AML-193 (cell line): ENCODE measurements at regions not wholly inside any gene's neighbourhood (a gene's known extent, or its start where the extent isn't known, plus 50 kb on each side); places are given as distances from the start of the nearest gene placed in this dataset.
"Not testable (repeated sequence)": the region's sequence is repeated elsewhere in the genome, so short reads cannot be mapped to it uniquely, and the experiment has no call there.

Experiments
- DNase-seq, 2 experiments: peaks; one replicate each; lab custom pipeline; 2025; lab: John Stamatoyannopoulos, UW

- DNase-seq = no peak
Observed at GRCh38 chr4:1561286-1561990, 122.7 kb downstream of the FAM53A start.

GRCh38 chr4:1559896-1560650, 124.0 kb downstream of the FAM53A start:
- DNase-seq = no peak

- DNase-seq = no peak
Observed at GRCh38 chr4:1558205-1558604, 125.9 kb downstream of the FAM53A start.

GRCh38 chr4:1557221-1557597, 126.9 kb downstream of the FAM53A start:
- no peak for DNase-seq

DNA sequence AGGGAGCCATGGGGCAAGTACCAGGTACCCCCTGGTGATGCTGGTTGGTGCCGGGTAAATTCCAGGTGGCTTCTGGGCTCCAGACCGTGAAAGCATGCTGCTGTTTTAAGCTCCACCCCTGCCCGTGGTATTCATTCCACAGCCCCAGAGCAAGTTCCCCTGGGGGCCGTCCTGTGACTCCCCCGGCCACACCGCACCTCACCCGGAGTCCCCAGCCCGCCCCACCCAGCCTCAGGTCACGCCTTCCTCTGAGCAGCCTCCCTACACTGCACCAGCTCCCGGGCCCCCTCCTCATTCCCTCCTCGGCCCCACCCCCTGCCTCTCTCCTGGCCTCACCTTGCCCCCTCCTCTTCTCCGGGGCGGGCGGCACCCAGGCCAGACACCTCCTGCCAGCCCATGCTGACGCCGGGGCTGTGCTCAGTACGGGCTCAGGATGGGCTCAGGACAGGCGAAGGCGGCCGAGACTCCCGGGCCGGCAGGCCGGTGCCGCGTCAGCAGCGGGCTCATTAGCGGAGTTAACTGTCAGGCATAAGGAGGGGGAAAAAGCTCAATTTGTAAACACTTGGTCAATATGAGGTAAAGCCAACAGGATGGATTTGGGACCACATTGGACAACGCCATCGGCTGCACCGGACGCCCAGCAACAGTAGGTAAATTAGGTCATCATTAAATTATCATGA, 127.4 kb downstream of the FAM53A start:
- DNase-seq = no peak

DNA sequence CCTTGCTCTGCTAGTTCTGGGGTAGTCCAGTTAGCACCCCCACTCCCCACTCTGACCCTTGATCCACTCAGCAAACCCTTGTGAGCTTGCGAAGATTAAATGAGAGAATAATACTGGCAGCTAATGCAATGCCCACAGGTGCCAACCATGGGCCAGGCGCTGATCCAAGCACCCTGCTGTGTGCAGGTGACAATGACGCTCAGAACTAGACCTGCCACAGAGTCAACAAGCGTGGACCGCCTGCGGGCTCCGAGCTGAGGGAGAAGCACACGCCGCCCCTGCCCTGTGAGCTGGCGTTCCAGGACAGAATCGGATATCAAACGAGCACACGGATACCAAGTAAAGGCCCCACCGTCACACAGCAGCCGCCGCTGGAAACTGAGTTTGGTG, 129.2 kb downstream of the FAM53A start:
- no peak for DNase-seq

- DNase-seq = no peak
Observed at GRCh38 chr4:1554246-1554875, 129.8 kb downstream of the FAM53A start.

DNA sequence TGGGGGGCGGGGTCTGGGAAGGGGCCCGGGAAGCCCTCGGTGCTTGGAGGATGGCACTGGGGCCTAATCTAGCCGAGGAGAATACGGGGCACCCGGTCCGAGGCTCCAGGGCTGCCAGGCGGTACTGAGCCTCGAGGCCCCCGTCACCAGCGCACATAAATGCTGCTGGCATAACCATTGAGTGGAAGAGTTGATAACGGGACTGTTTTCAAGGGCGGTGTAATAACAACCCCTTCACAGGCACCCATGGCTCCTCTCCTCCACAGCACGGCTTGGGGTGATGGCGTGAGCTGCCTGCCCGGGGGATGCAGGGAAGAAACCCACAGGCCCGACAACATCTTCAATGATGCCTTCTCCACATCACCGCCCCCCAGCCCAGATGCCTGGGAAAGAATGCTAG, 130.7 kb downstream of the FAM53A start:
- no peak for DNase-seq

GRCh38 chr4:1552451-1552850, 131.7 kb downstream of the FAM53A start:
- DNase-seq = no peak

DNA sequence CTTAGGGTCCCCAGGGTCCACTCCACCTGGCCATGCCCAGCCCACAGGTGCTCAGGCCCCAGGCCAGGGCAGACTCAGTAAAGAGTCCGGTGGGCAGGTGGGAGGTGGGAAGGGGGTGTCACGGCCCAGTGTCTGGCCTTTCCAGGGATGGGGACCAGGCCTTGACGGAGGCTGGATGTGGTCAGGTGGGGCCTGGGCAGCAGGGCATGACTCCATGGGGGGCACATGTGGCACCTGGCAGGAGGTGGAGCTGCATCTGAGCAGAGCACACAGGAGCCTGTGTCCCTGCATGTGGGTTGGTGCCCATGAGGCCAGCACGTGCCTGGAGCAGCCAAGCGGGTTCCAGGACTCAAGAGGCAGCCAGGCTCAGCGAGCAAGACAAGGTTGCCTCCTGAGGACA, 132.9 kb downstream of the FAM53A start:
- DNase-seq = no peak

GRCh38 chr4:1550122-1551070, 133.7 kb downstream of the FAM53A start:
- no peak for DNase-seq

GRCh38 chr4:1549638-1550035, 134.5 kb downstream of the FAM53A start:
- DNase-seq = no peak

GRCh38 chr4:1548827-1549637, 135.1 kb downstream of the FAM53A start:
- DNase-seq = not testable (repeated sequence)

GRCh38 chr4:1547856-1548826, 136.0 kb downstream of the FAM53A start:
- DNase-seq = no peak

- DNase-seq = no peak
Observed at GRCh38 chr4:1547131-1547855, 136.8 kb downstream of the FAM53A start.

DNA sequence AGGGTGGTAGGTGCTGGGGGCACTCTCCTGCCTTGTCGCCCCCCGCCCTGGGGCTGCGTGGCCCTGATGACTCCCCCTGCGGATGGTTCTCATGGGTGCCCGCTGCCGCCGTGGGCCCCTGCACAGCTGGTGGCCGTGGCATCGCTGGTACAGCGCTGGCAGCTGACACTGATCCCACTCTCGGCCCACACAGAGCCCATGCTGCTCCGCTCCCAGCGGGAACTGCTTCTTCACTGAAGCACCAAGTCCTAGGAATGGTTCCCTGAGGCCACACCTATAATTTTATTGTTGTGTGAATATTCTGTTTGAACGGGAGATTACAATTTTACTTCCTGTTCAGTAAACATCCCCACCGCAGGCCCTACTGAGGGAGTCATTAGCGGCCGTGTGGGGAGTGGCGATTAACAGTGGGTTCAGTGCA, 138.6 kb upstream of the NKX1-1 start:
- no peak for DNase-seq

DNA sequence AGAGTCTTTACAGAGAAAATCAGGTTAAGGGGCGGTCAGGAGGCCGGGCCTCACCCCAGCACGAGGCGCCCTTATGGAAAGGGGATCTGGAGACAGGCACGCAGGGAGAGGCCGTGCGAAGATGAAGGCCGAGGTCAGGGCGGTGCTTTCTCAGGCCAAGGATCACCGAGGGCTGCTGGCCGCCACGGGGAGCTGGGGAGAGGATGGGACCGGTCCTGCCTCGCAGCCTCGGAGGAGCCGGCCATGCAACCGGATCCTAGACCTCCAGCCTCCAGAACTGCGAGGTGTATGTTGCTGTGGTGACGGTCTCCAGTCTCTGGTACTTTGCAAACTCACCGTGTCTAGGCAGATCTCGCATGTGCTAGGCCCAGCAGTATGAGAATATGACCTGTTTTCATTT, 138.2 kb upstream of the NKX1-1 start:
- DNase-seq = not testable (repeated sequence)

DNA sequence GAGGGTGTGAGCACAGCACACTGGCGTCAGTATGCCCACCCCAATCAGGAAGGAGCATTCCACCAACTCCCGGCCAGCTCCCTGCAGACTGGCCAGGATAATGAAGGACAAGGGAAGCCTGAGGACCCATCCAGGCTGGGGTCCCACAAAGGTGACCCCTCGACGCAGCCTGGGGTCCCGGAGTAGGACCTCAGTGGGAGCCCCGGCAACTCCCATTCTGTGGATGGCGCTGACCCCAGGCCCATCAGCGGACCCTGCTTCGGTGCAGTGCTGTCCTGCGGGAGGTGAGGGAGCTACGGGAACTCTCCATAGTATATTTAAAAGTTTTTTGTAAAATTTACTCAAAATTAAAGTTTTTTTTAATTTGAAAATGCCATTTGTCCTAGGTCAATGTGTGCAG, 137.7 kb upstream of the NKX1-1 start:
- DNase-seq = no peak

- DNase-seq = no peak
Observed at GRCh38 chr4:1543561-1543960, 137.3 kb upstream of the NKX1-1 start.
